ENCODE measurements at regions not wholly inside any gene's neighbourhood (a gene's known extent, or its start where the extent isn't known, plus 50 kb on each side); places are given as distances from the start of the nearest gene placed in this dataset.

GRCh38 chr2:215751200-215751910 is 262.0 kb downstream of the MREG start (continued):
- TF ChIP-seq ZBTB33 (IDR thresholded peaks at IDR 0.05; ENCODE audit: borderline replicate concordance, low read depth) = peak; percentile 33; the same call in 1 of the 2 replicates

- H3K4me1 ChIP-seq (ENCODE audit: control insufficient read depth in 1 of 2, insufficient read depth in 2 of 2, low read depth in 1 of 2, low read length in 1 of 2) = peaks cover 5 to 30% of the 10 kb centered on the region in 2 experiments; a peak in 3 of 4 replicates
- WGBS (ENCODE audit: low lambda C conversion rate) = 78% methylated on average over 4 of the region's 4 CpGs
- 0 out of 2 replicates have a peak overlapping the region, but pooled peaks have one; percentile 0 for H2AFZ ChIP-seq (ENCODE audit: low read depth)
- no peaks in the 10 kb centered on the region for H3K79me2 ChIP-seq (ENCODE audit: insufficient read depth)
- no peaks in the 10 kb centered on the region for H3K9me3 ChIP-seq
- peaks cover 18% of the 10 kb centered on the region for H3F3A ChIP-seq (replicated peaks; ENCODE audit: insufficient read depth)
- DNase-seq = no peak
- H3K4me2 ChIP-seq = peak overlapping the region; percentile 51; the same call in 1 of the 2 replicates
- H3K4me3 ChIP-seq (ENCODE audit: low read depth in 2 of 2, low read length in 1 of 2) = no peak overlapping the region
- no peak for TF ChIP-seq MEF2A (IDR thresholded peaks at IDR 0.05; ENCODE audit: borderline replicate concordance, low read depth)
- no peak for TF ChIP-seq GATA2 (CRISPR knock-in tag; IDR thresholded peaks at IDR 0.05)
- no peak for TF ChIP-seq SMC3 (IDR thresholded peaks at IDR 0.05; ENCODE audit: low read depth, low read length)
- no peak for TF ChIP-seq FOXM1 (IDR thresholded peaks at IDR 0.05; ENCODE audit: low read depth)
- no peak for TF ChIP-seq FOXJ3 (CRISPR knock-in tag; IDR thresholded peaks at IDR 0.05)
- TF ChIP-seq EP300 (IDR thresholded peaks at IDR 0.05; ENCODE audit: borderline replicate concordance in 1 of 2, low read depth in 1 of 2, low read length in 1 of 2) = no peak
- TF ChIP-seq MXI1 (IDR thresholded peaks at IDR 0.05; ENCODE audit: low read depth, low read length) = no peak
- ChIA-PET CTCF (no interaction called here), POLR2A (no interaction called here)
- H4K20me1 ChIP-seq (ENCODE audit: insufficient read depth) = no peaks in the 10 kb centered on the region
- H3K9me2 ChIP-seq = no peaks in the 10 kb centered on the region
- H3K9ac ChIP-seq = peak overlapping the region; percentile 1; the same call in 1 of the 2 replicates
- no peaks in the 10 kb centered on the region for H3K27me3 ChIP-seq (ENCODE audit: insufficient read depth)
- no peaks in the 10 kb centered on the region for H3K36me3 ChIP-seq (replicated peaks in 1 of 2; ENCODE audit: control insufficient read depth in 1 of 2, insufficient read depth in 2 of 2, low read length in 1 of 2)
- peak overlapping the region in 1 of 2 experiments; percentile 81; a peak in 2 of 4 replicates for H3K27ac ChIP-seq (ENCODE audit: low read depth in 2 of 2, low read length in 1 of 2)
Measured at GRCh38 chr2:215750763-215751162, 262.6 kb downstream of the MREG start.

GRCh38 chr2:215749092-215749957 is 264.0 kb downstream of the MREG start:
- no peak overlapping the region for H3K27ac ChIP-seq (ENCODE audit: low read depth in 2 of 2, low read length in 1 of 2)
- POLR2A ChIA-PET = no interaction called here

More at GRCh38 chr2:215749092-215749957, 264.0 kb downstream of the MREG start:
- H3K9me3 ChIP-seq = no peaks in the 10 kb centered on the region
- CTCF ChIA-PET = interaction anchor here (0.9 kb wide), 1 partner anchor 13 kb away, joined by 4 read pairs; no protein-coding TSS in a partner anchor
- H3F3A ChIP-seq (replicated peaks; ENCODE audit: insufficient read depth) = peaks cover 18% of the 10 kb centered on the region
- peaks cover 5 to 30% of the 10 kb centered on the region in 2 experiments; a peak in 3 of 4 replicates for H3K4me1 ChIP-seq (ENCODE audit: control insufficient read depth in 1 of 2, insufficient read depth in 2 of 2, low read depth in 1 of 2, low read length in 1 of 2)
- no peaks in the 10 kb centered on the region for H3K36me3 ChIP-seq (replicated peaks in 1 of 2; ENCODE audit: control insufficient read depth in 1 of 2, insufficient read depth in 2 of 2, low read length in 1 of 2)
- no peaks in the 10 kb centered on the region for H3K79me2 ChIP-seq (ENCODE audit: insufficient read depth)
- 90% methylated on average over 10 of the region's 11 CpGs for WGBS (ENCODE audit: low lambda C conversion rate)
- H3K9ac ChIP-seq = no peak overlapping the region
- no peaks in the 10 kb centered on the region for H3K9me2 ChIP-seq
- H3K4me3 ChIP-seq (ENCODE audit: low read depth in 2 of 2, low read length in 1 of 2) = no peak overlapping the region
- no peak overlapping the region for H3K4me2 ChIP-seq
- H2AFZ ChIP-seq (ENCODE audit: low read depth) = no peak overlapping the region
- TF ChIP-seq MXI1 (IDR thresholded peaks at IDR 0.05; ENCODE audit: low read depth, low read length) (no peak), RCOR1 (IDR thresholded peaks at IDR 0.05; ENCODE audit: low read length) (no peak), TEAD4 (IDR thresholded peaks at IDR 0.05; ENCODE audit: borderline replicate concordance, insufficient read depth) (no peak), NRF1 (IDR thresholded peaks at IDR 0.05; ENCODE audit: low read depth, low read length) (no peak), USF1 (IDR thresholded peaks at IDR 0.05; ENCODE audit: borderline replicate concordance, low read depth) (no peak), TAF1 (IDR thresholded peaks at IDR 0.05; ENCODE audit: borderline replicate concordance, low read depth, low read length) (no peak), POLR2AphosphoS5 (IDR thresholded peaks at IDR 0.05; ENCODE audit: low read depth, low read length) (no peak)
- no peaks in the 10 kb centered on the region for H4K20me1 ChIP-seq (ENCODE audit: insufficient read depth)
- no peaks in the 10 kb centered on the region for H3K27me3 ChIP-seq (ENCODE audit: insufficient read depth)
- no peak for DNase-seq

All from SK-N-SH (cell line).